SK-N-SH (cell line): ENCODE measurements at regions not wholly inside any gene's neighbourhood (a gene's known extent, or its start where the extent isn't known, plus 50 kb on each side); places are given as distances from the start of the nearest gene placed in this dataset.

Source experiments
- CTCF ChIA-PET: fragments of 300-600, 350-600 bp; formaldehyde crosslinking; extraction: SDS; loops from one replicate; lab custom pipeline; 2021; lab: Yijun Ruan, JAX
- POLR2A ChIA-PET: fragments of 350-600 bp; sonication (Branson Sonifier 250); formaldehyde crosslinking; extraction: SDS; loops from one replicate; lab custom pipeline; 2020; ENCODE audit warnings: antibody characterized with exemption, inconsistent platforms; lab: Yijun Ruan, JAX
- DNase-seq: peaks from one replicate; pipeline ENCODE4 v3.0.0; 2012
- H2AFZ ChIP-seq: fragments of 200-600 bp; sonication (generic); 2 replicates; pipeline ENCODE4 v1.8.1; 2016; ENCODE audit warnings: antibody characterized with exemption, mild to moderate bottlenecking, low read depth
- H3F3A ChIP-seq: fragments of 200-600 bp; sonication (generic); replicated peaks from 2 replicates; pipeline ENCODE3; 2016; ENCODE audit warnings: antibody characterized with exemption, mild to moderate bottlenecking; ENCODE audit not compliant: insufficient read depth
- H3K27ac ChIP-seq, 2 experiments: fragments of 200-500 bp in 1 of 2; fragments of 200-600 bp in 1 of 2; sonication (Bioruptor generic) in 1 of 2; sonication (generic), shearing (Covaris generic) in 1 of 2; 2 replicates each; pipeline versions ENCODE4 v1.5.1 to v1.6.1; 2014 to 2016; ENCODE audit warnings: low read depth in 2 of 2, inconsistent platforms in 1 of 2, low read length in 1 of 2, mild to moderate bottlenecking in 1 of 2, mixed read lengths in 1 of 2
- H3K27me3 ChIP-seq: fragments of 200-600 bp; sonication (generic), shearing (Covaris generic); 2 replicates; pipeline ENCODE4 v1.6.1; 2016; ENCODE audit warnings: mixed run types; ENCODE audit not compliant: insufficient read depth
- H3K36me3 ChIP-seq, 2 experiments: fragments of 200-500 bp in 1 of 2; fragments of 200-600 bp in 1 of 2; sonication (Bioruptor generic) in 1 of 2; sonication (generic) in 1 of 2; replicated peaks in 1 of 2; 2 replicates each; pipeline versions ENCODE3 to v1.5.1; 2014 to 2016; ENCODE audit warnings: low read length in 1 of 2, mild to moderate bottlenecking in 1 of 2; ENCODE audit not compliant: insufficient read depth in 2 of 2, control insufficient read depth in 1 of 2
- H3K4me1 ChIP-seq, 2 experiments: fragments of 200-500 bp in 1 of 2; fragments of 200-600 bp in 1 of 2; sonication (Bioruptor generic) in 1 of 2; sonication (generic), shearing (Covaris generic) in 1 of 2; 2 replicates each; pipeline versions ENCODE4 v1.5.1 to v1.6.1; 2014 to 2016; ENCODE audit warnings: low read depth in 1 of 2, low read length in 1 of 2, mixed run types in 1 of 2; ENCODE audit not compliant: insufficient read depth in 2 of 2, control insufficient read depth in 1 of 2
- H3K4me2 ChIP-seq: fragments of 200-600 bp; sonication (generic), shearing (Covaris generic); 2 replicates; pipeline ENCODE4 v1.6.1; 2017; ENCODE audit warnings: mixed run types
- H3K4me3 ChIP-seq, 2 experiments: fragments of 200-500 bp in 1 of 2; fragments of 200-600 bp in 1 of 2; sonication (Bioruptor generic) in 1 of 2; sonication (generic), shearing (Covaris generic) in 1 of 2; 2 replicates each; pipeline versions ENCODE4 v1.5.1 to v1.8.1; 2014 to 2016; ENCODE audit warnings: low read depth in 2 of 2, inconsistent platforms in 1 of 2, low read length in 1 of 2, mild to moderate bottlenecking in 1 of 2, mixed read lengths in 1 of 2, moderate library complexity in 1 of 2
- H3K79me2 ChIP-seq: fragments of 200-600 bp; sonication (generic); 2 replicates; pipeline ENCODE4 v1.8.1; 2017; ENCODE audit warnings: mild to moderate bottlenecking; ENCODE audit not compliant: insufficient read depth
- H3K9ac ChIP-seq: fragments of 200-600 bp; sonication (generic); 2 replicates; pipeline ENCODE4 v1.6.1; 2017; ENCODE audit warnings: mixed run types
- H3K9me2 ChIP-seq: fragments of 200-600 bp; sonication (generic); 2 replicates; pipeline ENCODE4 v1.6.1; 2017; ENCODE audit warnings: mixed run types
- H3K9me3 ChIP-seq: fragments of 200-600 bp; sonication (generic); 2 replicates; pipeline ENCODE4 v1.6.1; 2017; ENCODE audit warnings: mixed run types, mild to moderate bottlenecking, moderate library complexity
- H4K20me1 ChIP-seq: fragments of 200-600 bp; sonication (generic); 2 replicates; pipeline ENCODE4 v1.6.1; 2017; ENCODE audit warnings: mild to moderate bottlenecking, mixed run types; ENCODE audit not compliant: insufficient read depth
- CTCF ChIP-seq: fragments of 200-600 bp; sonication (generic); IDR thresholded peaks from 2 replicates; pipeline ENCODE4 v1.6.1; 2017; ENCODE audit warnings: antibody characterized with exemption, mild to moderate bottlenecking, moderate library complexity
- ELF1 ChIP-seq: IDR thresholded peaks from 2 replicates; pipeline ENCODE4 v1.4.0; 2012
- EZH2phosphoT487 ChIP-seq: fragments of 200-600 bp; sonication (generic); IDR thresholded peaks from 2 replicates; pipeline ENCODE4 v1.6.1; 2017; ENCODE audit warnings: low read depth, mixed run types, mild to moderate bottlenecking, antibody characterized with exemption, moderate library complexity, borderline replicate concordance
- FOSL2 ChIP-seq: IDR thresholded peaks from 2 replicates; pipeline ENCODE4 v1.4.0; 2012; ENCODE audit warnings: low read depth, mild to moderate bottlenecking, moderate library complexity, borderline replicate concordance
- FOXM1 ChIP-seq: IDR thresholded peaks from 2 replicates; pipeline ENCODE4 v1.4.0; 2012; ENCODE audit warnings: low read depth, mild to moderate bottlenecking
- GABPA ChIP-seq: IDR thresholded peaks from 2 replicates; pipeline ENCODE4 v1.4.0; 2012; ENCODE audit warnings: low read depth, mild to moderate bottlenecking
- MEF2A ChIP-seq: IDR thresholded peaks from 2 replicates; pipeline ENCODE4 v1.4.0; 2012; ENCODE audit warnings: low read depth, borderline replicate concordance
- MXI1 ChIP-seq: IDR thresholded peaks from 2 replicates; pipeline ENCODE4 v1.6.1; 2012; ENCODE audit warnings: mild to moderate bottlenecking, low read depth, low read length, improper control_type of control experiment
- NFIC ChIP-seq: IDR thresholded peaks from 2 replicates; pipeline ENCODE4 v1.4.0; 2012; ENCODE audit warnings: borderline replicate concordance
- NRF1 ChIP-seq: IDR thresholded peaks from 2 replicates; pipeline ENCODE4 v1.6.1; 2012; ENCODE audit warnings: low read depth, mild to moderate bottlenecking, low read length
- POLR2AphosphoS5 ChIP-seq: IDR thresholded peaks from 2 replicates; pipeline ENCODE4 v1.6.1; 2012; ENCODE audit warnings: low read depth, low read length
- RAD21 ChIP-seq: IDR thresholded peaks from 2 replicates; pipeline ENCODE4 v1.6.1; 2012; ENCODE audit warnings: mild to moderate bottlenecking, low read length
- RCOR1 ChIP-seq: fragments of 150-350 bp; IDR thresholded peaks from 2 replicates; pipeline ENCODE4 v1.6.1; 2017; ENCODE audit warnings: antibody characterized with exemption, low read length
- REST ChIP-seq: IDR thresholded peaks from 2 replicates; pipeline ENCODE4 v1.6.1; 2012; ENCODE audit warnings: mild to moderate bottlenecking, low read depth, low read length, moderate library complexity
- RXRA ChIP-seq: IDR thresholded peaks from 2 replicates; pipeline ENCODE4 v1.4.0; 2012; ENCODE audit warnings: low read depth, mild to moderate bottlenecking, borderline replicate concordance
- SIN3A ChIP-seq: IDR thresholded peaks from 2 replicates; pipeline ENCODE4 v1.6.1; 2012; ENCODE audit warnings: low read depth, mild to moderate bottlenecking, low read length, moderate library complexity, borderline replicate concordance
- SMC3 ChIP-seq: IDR thresholded peaks from 2 replicates; pipeline ENCODE4 v1.6.1; 2012; ENCODE audit warnings: low read depth, low read length, improper control_type of control experiment
- TAF1 ChIP-seq: IDR thresholded peaks from 2 replicates; pipeline ENCODE4 v1.6.1; 2012; ENCODE audit warnings: low read depth, mild to moderate bottlenecking, low read length, moderate library complexity, borderline replicate concordance
- TCF12 ChIP-seq: IDR thresholded peaks from 2 replicates; pipeline ENCODE4 v1.4.0; 2012
- ZBTB33 ChIP-seq: IDR thresholded peaks from 2 replicates; pipeline ENCODE4 v1.4.0; 2012; ENCODE audit warnings: low read depth, borderline replicate concordance
- WGBS: methylation state at CpG from one replicate; pipeline ENCODE4 v1.1.6; 2017; ENCODE audit warnings: low lambda C conversion rate; 5-methylcytosine and 5-hydroxymethylcytosine counted together

- H2AFZ ChIP-seq = peak overlapping the region; percentile 42; the same call in 1 of the 2 replicates
- CTCF ChIA-PET = no interaction called here
- peak overlapping the region in 1 of 2 experiments; percentile 19; a peak in 1 of 4 replicates for H3K4me3 ChIP-seq
- no peaks in the 10 kb centered on the region for H4K20me1 ChIP-seq
- POLR2A ChIA-PET = no interaction called here
- H3K4me2 ChIP-seq = peak overlapping the region; percentile 55; the same call in 1 of the 2 replicates
- peaks cover 2 to 15% of the 10 kb centered on the region in 2 experiments; a peak in 2 of 4 replicates for H3K4me1 ChIP-seq
- H3K9me2 ChIP-seq = no peaks in the 10 kb centered on the region
- H3K79me2 ChIP-seq = no peaks in the 10 kb centered on the region
- peaks cover 31% of the 10 kb centered on the region for H3F3A ChIP-seq
- H3K27ac ChIP-seq = peak overlapping the region; percentile 35 to 100; a peak in 3 of 4 replicates
- WGBS = 40% methylated on average over 3 of the region's 3 CpGs
- H3K27me3 ChIP-seq = no peaks in the 10 kb centered on the region
- H3K9ac ChIP-seq = peak overlapping the region; percentile 65
- TF ChIP-seq RXRA (no peak), POLR2AphosphoS5 (no peak), TCF12 (no peak), ZBTB33 (no peak), ELF1 (no peak), SMC3 (no peak), TAF1 (no peak), NRF1 (no peak), GABPA (no peak), CTCF (no peak), MEF2A (no peak), RCOR1 (no peak), NFIC (no peak)
- no peaks in the 10 kb centered on the region for H3K36me3 ChIP-seq
- no peak for DNase-seq
- no peaks in the 10 kb centered on the region for H3K9me3 ChIP-seq
Observed at GRCh38 chr6:134447423-134447822, 129.5 kb upstream of the SGK1 start.

- H3K4me2 ChIP-seq = peak overlapping the region; percentile 55; the same call in 1 of the 2 replicates
- no peak for DNase-seq
- peak overlapping the region; percentile 65 for H3K9ac ChIP-seq
- no peaks in the 10 kb centered on the region for H4K20me1 ChIP-seq
- H2AFZ ChIP-seq = peak overlapping the region; percentile 58; the same call in 1 of the 2 replicates
- ChIA-PET CTCF (no interaction called here), POLR2A (no interaction called here)
- WGBS = 67% methylated on average over 3 of the region's 3 CpGs
- H3K79me2 ChIP-seq = no peaks in the 10 kb centered on the region
- H3K36me3 ChIP-seq = no peaks in the 10 kb centered on the region
- H3K4me1 ChIP-seq = peaks cover 2 to 15% of the 10 kb centered on the region in 2 experiments; a peak in 2 of 4 replicates
- no peak overlapping the region for H3K4me3 ChIP-seq
- no peaks in the 10 kb centered on the region for H3K9me3 ChIP-seq
- no peaks in the 10 kb centered on the region for H3K9me2 ChIP-seq
- H3K27ac ChIP-seq = peak overlapping the region in 1 of 2 experiments; percentile 100; a peak in 3 of 4 replicates
- H3K27me3 ChIP-seq = no peaks in the 10 kb centered on the region
- peaks cover 31% of the 10 kb centered on the region for H3F3A ChIP-seq
- TF ChIP-seq SIN3A (no peak), CTCF (no peak), MXI1 (no peak), SMC3 (no peak), FOXM1 (no peak), EZH2phosphoT487 (no peak), REST (no peak), RAD21 (no peak), POLR2AphosphoS5 (no peak), TCF12 (no peak), FOSL2 (no peak)
Observed at GRCh38 chr6:134446896-134447295, 129.0 kb upstream of the SGK1 start.
